GM08714 (cell line): ENCODE measurements at regions not wholly inside any gene's neighbourhood (a gene's known extent, or its start where the extent isn't known, plus 50 kb on each side); places are given as distances from the start of the nearest gene placed in this dataset.

ENCODE experiments used
- H3K4me3 ChIP-seq: fragments of 200-500 bp; sonication (Bioruptor generic); 2 replicates; pipeline ENCODE4 v1.5.1; 2014; ENCODE audit warnings: mild to moderate bottlenecking, low read length, inconsistent platforms
- ZNF274 ChIP-seq: IDR thresholded peaks from 2 replicates; pipeline ENCODE4 v1.6.1; 2012; ENCODE audit warnings: mild to moderate bottlenecking, low read depth, low read length

DNA sequence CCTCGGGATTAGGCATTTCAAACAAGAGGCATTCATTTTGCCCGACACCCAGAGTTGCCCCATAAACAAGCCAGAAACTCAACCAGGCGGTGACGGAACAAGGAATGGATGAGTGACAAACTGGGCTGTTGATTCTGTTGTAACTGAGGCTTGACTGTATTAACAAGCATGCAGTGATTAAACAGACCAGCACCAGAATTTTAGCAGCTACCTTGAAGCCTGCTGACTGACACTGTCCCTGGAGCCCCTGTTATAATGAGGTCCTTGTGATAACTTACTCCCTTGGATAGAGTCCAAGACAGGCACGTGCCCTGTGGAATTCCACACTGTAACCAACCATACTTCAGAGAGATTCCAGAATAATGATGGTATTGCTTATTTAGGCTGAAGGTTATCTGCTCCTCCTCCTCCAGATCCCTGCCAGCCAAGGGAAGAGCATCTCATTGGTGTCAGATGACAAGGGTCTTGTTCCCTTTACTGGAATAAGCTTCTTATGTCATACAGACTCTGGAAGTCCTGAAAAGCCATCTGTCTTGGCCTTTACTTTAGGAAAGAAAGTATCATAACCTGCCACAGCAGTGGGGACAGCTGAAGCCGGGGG lies 97.1 kb upstream of the RMDN2 start:
- TF ChIP-seq ZNF274: no peak
- no peak overlapping the region for H3K4me3 ChIP-seq

DNA sequence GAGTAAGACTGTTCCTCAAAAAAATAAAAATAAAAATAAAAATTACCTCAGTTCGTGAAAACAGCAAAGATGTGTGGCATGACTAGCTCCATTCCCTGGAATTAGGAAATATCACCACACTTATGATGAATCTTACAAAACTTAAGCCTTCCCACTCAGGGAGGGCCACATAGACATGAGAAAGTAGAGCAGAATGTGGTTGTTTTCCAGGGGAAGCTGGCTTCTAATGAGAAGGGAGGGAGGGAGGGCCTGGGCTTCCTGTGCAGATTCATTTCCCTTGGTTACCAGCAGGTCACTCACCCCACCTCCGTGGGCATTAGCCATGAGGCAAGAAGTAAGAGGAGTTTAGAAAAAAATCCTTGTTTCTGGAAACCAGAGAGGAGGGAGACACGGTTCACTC lies 95.9 kb upstream of the RMDN2 start:
- no peak overlapping the region for H3K4me3 ChIP-seq

DNA sequence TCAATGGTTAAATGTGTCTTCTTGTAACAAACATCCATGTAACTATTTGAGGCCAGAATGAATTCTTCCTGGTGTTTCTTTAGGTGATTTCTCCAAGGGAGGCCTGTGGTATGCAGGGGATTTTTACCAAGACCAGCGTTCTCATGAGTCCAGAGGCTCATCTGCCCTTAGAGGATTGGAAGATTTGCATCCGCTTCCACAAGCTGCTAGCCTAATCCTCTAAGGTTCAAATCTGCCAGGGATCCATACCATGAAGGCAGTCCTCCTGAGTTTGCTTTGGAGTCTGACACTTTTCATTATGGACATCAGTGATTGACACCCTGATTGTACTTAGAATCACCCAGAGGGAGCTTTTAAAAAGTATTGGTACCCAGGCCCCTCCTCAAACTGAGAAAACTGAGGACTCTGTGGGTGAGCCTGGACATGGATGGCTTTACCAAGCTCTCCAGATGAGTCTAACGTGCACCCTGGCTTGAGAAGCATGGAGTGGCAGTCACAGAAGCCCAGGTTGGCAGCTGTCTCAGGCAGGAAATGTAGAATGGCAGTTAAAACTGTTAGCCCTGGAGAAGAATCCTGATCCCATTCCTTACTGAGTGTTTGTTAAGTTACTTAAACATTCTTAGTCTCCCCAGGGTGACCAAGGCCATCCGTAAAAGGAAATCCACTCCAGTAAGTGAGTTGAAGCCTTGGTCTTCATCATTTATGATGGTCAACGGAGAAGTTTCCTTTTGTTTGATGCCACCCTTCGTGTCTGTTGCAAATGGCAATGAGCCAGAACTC lies 95.3 kb upstream of the RMDN2 start:
- no peak for TF ChIP-seq ZNF274
- H3K4me3 ChIP-seq: no peak overlapping the region

More for the DNA sequence above, 95.9 kb upstream of the RMDN2 start:
- no peak for TF ChIP-seq ZNF274

DNA sequence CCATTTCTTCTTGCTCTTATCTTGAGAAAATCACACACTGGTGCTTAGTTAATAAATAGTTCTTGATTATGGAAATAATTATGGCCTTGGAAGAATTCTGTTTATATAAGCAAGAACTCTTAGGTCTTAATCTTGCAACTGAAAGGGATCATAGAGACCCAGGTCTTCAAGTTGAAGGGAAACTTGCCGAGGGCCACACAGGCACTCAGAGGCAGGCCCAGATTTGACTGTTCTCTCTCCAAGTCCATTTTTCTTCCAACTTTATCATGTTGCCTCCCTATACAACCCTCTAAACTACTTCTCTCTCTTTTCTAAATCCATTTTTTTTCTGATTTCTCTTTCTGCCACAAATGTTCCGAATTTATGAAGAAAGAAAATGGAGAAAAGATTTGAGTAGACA lies 94.5 kb upstream of the RMDN2 start:
- no peak overlapping the region for H3K4me3 ChIP-seq
- no peak for TF ChIP-seq ZNF274

DNA sequence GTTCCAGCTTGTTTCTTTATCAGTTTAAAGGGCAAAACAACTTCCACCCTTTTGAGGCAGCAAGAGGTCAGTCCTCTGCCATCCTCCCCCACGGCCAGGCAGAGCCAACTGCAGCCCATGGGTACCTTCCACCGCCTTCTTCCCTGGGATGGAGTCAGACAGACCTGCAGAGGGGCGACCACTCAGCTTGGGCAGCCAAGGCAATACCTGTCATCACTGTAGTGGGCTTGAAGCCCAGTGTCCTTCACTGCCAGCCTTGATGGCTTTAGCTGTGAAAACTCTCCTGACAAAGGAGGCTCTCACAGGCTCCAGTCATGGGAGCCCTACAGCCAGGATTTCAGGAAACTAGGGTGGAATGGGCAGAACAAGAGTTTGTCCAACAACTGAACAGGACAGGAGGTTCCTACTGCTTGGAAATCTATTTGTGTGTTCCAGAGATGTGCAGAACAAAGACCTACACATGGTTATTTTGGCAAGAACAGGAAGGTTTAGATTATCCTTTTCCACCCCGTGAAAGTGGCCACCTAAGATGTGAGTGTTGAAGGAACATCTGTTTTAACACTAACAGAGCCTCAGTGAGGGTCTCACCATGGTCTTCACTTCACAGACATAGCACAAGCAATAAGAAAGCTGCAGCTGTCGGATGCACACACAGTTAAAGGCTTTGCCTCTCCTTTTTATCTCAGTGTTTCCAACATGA lies 93.9 kb upstream of the RMDN2 start:
- TF ChIP-seq ZNF274: no peak
- no peak overlapping the region for H3K4me3 ChIP-seq

DNA sequence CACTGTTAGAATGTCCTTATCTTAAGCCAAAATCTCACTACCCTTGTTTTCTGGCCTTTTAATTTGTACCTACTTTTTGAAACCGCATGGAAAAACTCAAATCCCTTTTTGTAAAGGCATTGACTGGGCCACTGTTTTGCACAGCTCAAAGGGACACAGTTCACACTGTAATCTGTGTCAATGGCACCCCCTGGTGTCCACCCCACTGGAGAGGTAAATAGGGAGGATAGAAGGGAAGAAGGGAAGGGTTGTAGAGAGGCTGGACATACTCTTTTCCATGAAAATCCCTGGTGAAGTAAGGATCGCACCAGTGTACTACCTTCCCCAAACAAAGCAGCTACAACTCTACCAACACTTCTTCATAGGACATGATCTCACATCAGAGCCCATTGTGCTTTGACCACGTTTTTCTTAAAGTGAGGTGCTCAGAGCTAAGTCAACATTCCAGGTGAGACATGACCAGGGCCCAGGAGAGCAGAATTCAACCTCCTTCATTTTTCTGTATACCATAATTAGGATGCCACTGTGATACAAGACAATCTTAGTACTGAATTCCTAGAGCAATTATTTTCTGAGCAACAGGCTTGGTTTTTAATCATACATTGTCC lies 92.4 kb upstream of the RMDN2 start:
- no peak for TF ChIP-seq ZNF274
- H3K4me3 ChIP-seq: no peak overlapping the region

DNA sequence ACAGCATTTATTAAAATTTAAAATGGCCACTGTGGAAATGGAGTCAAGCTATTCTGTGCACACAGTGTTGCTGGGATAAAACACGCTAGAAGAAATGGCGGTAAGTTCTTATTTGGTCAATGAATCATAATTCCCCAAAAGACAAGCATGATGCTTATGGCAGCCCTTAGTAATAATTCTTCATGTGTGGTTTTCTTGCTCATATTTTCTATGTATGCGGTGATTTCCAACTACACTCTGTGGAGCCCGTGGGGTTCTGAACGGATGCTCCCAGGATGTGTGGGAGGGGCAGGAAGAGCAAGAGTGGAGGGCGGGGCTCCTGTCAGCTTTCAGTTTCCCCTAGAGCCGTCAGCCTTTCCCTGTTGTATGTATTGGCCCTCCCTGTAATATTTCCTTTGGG lies 91.7 kb upstream of the RMDN2 start:
- no peak for TF ChIP-seq ZNF274

DNA sequence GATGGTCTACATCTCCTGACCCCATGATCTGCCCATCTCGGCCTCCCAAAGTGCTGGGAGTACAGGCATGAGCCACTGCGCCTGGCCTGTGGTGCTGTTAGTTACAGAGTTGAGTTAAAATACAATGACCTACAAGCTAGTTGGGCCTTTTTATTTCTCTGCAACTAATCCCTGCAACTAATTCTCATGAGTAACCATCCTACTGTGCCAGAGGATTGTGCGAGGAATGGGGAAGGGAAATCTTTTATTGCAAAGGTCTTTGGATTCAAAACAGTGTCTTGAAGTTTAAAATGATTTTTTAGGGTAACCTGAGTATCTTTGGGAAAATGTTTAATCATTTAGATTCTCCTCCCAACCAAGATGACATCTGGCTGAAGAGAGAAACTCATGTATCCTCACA lies 88.8 kb upstream of the RMDN2 start:
- no peak for TF ChIP-seq ZNF274
- H3K4me3 ChIP-seq: no peak overlapping the region

More for the DNA sequence above, 91.7 kb upstream of the RMDN2 start:
- H3K4me3 ChIP-seq: peak overlapping the region; percentile 1; the same call in 1 of the 2 replicates

DNA sequence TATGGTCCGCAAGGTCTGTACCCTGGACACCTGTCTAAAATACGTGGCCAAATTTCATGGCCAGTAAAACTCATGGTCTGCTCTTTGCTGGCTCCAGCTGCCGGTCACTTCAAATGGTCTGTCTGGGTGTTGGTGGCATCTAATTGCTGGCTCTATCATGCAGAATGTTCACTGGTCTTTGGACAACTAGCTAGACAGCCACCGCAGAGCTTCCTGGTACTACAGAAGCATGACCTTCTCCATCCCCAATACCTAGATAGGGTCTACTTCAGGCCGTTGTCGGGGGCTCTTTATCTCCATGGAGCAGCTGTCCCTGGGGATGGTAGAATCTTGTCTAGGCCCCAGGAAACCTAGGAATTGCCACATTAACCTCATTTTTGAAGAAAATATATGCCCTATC lies 88.4 kb upstream of the RMDN2 start:
- TF ChIP-seq ZNF274: no peak
- H3K4me3 ChIP-seq: no peak overlapping the region

DNA sequence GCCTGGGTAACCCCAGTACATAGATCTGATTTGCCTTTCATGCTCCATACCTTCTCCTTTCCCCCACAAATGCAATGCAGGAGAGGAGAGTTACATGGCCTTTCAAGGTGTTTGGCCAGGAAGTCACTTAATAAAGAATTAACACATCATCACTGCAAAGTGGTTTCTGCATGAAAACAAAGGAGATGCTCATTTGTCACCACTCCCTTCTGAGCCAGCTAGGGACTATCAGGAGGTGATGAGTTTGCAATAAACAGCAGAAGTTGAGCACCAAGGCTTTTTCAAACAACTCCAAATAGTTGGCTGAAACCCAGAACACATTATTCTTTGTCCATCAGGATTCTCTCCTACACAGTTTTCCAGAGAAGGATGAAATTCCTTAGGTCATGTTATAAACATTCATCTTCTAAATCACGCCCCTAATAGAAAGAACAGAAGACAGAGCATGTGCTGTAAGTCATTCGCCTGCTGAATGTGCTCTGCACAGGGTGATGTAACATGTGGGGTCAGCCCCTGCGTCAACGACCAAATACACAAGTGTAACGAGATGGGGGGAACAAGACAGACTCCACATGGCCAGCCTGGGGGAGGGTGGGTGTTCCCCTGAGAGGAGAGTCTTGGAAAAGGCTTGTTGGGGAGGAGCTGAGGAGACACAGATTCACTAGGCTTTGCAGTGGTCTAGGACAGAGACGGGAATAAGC lies 87.3 kb upstream of the RMDN2 start:
- TF ChIP-seq ZNF274: no peak
- H3K4me3 ChIP-seq: no peak overlapping the region

DNA sequence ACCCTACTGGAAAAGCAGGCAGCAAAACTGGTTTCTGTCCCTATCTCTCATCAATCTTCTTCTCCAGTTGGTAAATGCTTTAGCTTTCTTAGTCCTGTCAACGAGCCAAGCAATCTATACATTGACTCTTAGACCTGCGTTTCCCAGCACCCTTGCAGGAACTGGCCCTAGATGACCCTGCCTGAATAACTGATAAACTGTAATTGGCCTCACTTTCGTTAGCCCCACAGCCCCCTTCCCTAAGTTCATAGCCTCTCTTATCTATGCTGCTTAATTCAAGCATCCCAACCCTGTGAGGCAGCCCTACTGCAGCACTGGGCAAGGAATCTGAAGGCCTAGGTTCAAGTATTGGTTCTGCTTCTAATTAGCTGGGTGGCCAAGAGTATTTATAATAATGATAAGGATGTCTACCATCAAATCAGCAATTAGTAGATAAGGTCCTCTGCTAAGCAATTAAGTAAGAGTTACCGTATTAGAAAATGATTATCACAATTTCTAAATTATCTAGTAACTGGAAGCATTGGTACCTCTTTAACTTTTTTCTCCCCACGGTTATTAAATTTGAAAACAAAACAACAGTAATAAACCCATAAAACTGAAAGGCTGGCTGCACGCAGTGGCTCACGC lies 86.4 kb upstream of the RMDN2 start:
- H3K4me3 ChIP-seq: no peak overlapping the region
- TF ChIP-seq ZNF274: no peak

DNA sequence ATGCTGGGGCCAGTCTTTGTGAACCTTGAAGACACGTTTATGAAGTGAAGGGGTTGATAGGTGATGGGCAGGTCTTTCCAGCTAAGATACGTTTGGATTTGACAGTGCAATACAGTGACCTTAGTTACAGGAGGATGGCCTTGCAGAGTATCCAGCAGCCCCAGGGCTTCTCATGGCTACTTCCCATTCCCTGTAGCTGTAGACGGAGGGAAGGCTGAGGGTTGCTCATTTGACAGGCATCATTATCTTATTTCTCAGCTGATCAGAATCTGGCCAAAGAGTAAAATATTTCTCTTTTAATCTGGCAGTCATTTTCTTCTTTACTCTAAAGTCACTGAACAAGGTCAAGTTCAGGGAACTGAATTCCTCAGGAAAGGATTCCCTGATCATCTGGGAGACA lies 85.1 kb upstream of the RMDN2 start:
- H3K4me3 ChIP-seq: no peak overlapping the region
- TF ChIP-seq ZNF274: no peak

DNA sequence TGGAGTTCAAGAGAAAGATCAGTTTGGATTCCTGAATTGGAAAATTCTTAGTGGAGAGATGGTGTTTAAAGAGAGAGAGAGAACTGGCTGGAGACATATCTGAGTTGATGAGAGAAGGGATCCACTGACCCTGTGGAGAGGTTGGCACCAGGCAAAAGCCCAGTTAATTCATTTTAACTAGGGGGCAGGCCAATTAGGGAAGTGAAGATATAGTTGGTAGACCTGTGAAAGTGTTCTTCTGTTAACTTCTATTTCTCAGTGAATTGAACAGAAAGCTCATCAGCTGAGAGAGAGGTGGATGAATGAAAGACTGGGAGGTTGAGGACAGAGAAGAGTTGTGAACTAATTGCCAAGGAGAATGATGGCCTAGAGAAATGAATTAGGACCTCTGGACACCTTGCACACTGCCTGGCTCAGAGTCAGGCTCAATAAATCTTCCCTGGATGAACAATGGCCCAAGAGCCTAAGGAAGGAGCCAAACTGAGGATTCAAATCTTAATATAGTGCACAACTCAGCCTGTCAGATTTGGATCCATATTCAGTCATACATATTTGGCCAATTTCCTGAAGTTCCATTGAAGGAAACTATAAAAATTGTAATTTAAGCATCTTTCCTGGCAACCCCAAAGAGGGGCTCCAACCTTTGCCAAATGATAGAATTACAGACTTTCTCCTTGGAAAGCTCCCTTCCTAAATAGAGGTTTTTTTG lies 82.2 kb upstream of the RMDN2 start:
- no peak for TF ChIP-seq ZNF274
- no peak overlapping the region for H3K4me3 ChIP-seq
